ENCODE measurements at regions not wholly inside any gene's neighbourhood (a gene's known extent, or its start where the extent isn't known, plus 50 kb on each side); places are given as distances from the start of the nearest gene placed in this dataset.

GRCh38 chr3:117434661-117435412 is 725.3 kb downstream of the TUSC7 start:
- TF ChIP-seq, protein P1, sequence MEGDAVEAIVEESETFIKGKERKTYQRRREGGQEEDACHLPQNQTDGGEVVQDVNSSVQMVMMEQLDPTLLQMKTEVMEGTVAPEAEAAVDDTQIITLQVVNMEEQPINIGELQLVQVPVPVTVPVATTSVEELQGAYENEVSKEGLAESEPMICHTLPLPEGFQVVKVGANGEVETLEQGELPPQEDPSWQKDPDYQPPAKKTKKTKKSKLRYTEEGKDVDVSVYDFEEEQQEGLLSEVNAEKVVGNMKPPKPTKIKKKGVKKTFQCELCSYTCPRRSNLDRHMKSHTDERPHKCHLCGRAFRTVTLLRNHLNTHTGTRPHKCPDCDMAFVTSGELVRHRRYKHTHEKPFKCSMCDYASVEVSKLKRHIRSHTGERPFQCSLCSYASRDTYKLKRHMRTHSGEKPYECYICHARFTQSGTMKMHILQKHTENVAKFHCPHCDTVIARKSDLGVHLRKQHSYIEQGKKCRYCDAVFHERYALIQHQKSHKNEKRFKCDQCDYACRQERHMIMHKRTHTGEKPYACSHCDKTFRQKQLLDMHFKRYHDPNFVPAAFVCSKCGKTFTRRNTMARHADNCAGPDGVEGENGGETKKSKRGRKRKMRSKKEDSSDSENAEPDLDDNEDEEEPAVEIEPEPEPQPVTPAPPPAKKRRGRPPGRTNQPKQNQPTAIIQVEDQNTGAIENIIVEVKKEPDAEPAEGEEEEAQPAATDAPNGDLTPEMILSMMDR (IDR thresholded peaks at IDR 0.05) = no peak
- Mint-ChIP-seq H3K4me3 (no peak overlapping the region), H3K27ac (no peak overlapping the region), H3K9me3 (peaks cover 15% of the 10 kb centered on the region; the same call in 1 of the 2 replicates), H3K27me3 (ENCODE audit: insufficient read depth) (no peaks in the 10 kb centered on the region), H3K4me1 (ENCODE audit: low read depth) (no peaks in the 10 kb centered on the region), H3K36me3 (ENCODE audit: low read depth) (no peaks in the 10 kb centered on the region)
- DNase-seq = no peak

DNA sequence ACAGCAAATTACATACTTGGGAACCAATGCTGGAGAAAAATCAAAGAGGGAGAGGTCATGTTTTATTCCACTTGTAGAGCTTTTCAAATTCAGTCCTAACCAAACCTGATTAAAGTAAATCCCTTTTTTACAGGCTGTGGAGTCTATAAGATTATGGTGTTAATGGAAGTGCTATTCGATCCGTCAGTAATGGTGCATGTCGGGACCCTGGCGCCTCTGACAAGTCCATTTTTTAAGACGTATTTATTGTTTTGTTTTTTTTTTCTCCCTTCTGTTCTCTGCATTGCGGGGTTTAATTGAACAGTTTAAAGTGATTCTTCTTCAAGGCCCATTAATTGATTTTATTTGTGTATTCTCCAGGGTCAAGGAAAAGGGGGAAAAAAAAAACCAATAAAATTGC is 725.9 kb downstream of the TUSC7 start:
- TF ChIP-seq, protein P1 (IDR thresholded peaks at IDR 0.05) = no peak
- H3K4me1 Mint-ChIP-seq (ENCODE audit: low read depth) = no peaks in the 10 kb centered on the region
- no peak overlapping the region for H3K27ac Mint-ChIP-seq
- H3K27me3 Mint-ChIP-seq (ENCODE audit: insufficient read depth) = no peaks in the 10 kb centered on the region
- H3K4me3 Mint-ChIP-seq = no peak overlapping the region
- no peaks in the 10 kb centered on the region for H3K36me3 Mint-ChIP-seq (ENCODE audit: low read depth)
- H3K9me3 Mint-ChIP-seq = peaks cover 15% of the 10 kb centered on the region; the same call in 1 of the 2 replicates
- DNase-seq = no peak

- H3K4me3 Mint-ChIP-seq = no peak overlapping the region
- TF ChIP-seq, protein P1 (IDR thresholded peaks at IDR 0.05) = peak; percentile 14; the same call in 1 of the 2 replicates
- DNase-seq = no peak
- H3K27ac Mint-ChIP-seq = no peak overlapping the region
- H3K4me1 Mint-ChIP-seq (ENCODE audit: low read depth) = no peaks in the 10 kb centered on the region
- H3K9me3 Mint-ChIP-seq = peaks cover 15% of the 10 kb centered on the region; the same call in 1 of the 2 replicates
- H3K36me3 Mint-ChIP-seq (ENCODE audit: low read depth) = no peaks in the 10 kb centered on the region
- peaks cover 1% of the 10 kb centered on the region; the same call in 1 of the 2 replicates for H3K27me3 Mint-ChIP-seq (ENCODE audit: insufficient read depth)
Observed at GRCh38 chr3:117439812-117440211, 730.2 kb downstream of the TUSC7 start.

- Mint-ChIP-seq H3K9me3 (peaks cover 6% of the 10 kb centered on the region; the same call in 1 of the 2 replicates), H3K27ac (no peak overlapping the region), H3K4me3 (no peak overlapping the region), H3K36me3 (ENCODE audit: low read depth) (no peaks in the 10 kb centered on the region), H3K27me3 (ENCODE audit: insufficient read depth) (peaks cover 1% of the 10 kb centered on the region; the same call in 1 of the 2 replicates), H3K4me1 (ENCODE audit: low read depth) (no peaks in the 10 kb centered on the region)
- DNase-seq = no peak
- TF ChIP-seq, protein P1 (IDR thresholded peaks at IDR 0.05) = no peak
Observed at GRCh38 chr3:117441851-117442250, 732.3 kb downstream of the TUSC7 start.

DNA sequence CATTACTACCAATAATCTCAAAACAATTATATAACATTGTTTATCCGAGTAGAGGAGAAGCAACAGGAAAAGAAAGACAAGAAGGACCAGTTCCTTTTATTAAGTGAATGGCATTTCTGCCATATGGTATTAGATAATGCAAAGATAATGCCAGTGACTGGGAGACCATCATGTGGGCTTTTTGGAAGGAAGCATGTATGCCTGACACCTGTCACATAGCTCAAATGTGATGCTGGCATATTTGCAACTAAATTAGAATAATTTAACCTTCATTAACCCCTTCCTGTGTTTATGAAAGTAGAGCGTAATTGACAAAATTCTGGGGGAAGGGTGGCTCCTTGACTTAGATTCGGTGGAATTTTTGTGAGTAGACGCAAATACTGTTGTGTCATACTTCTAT is 733.0 kb downstream of the TUSC7 start:
- TF ChIP-seq, protein P1 (IDR thresholded peaks at IDR 0.05) = no peak

More for the DNA sequence above, 733.0 kb downstream of the TUSC7 start:
- Mint-ChIP-seq H3K4me1 (ENCODE audit: low read depth) (no peaks in the 10 kb centered on the region), H3K4me3 (no peak overlapping the region), H3K9me3 (peaks cover 10% of the 10 kb centered on the region; the same call in 1 of the 2 replicates), H3K27me3 (ENCODE audit: insufficient read depth) (peaks cover 1% of the 10 kb centered on the region; the same call in 1 of the 2 replicates), H3K36me3 (ENCODE audit: low read depth) (no peaks in the 10 kb centered on the region), H3K27ac (no peak overlapping the region)
- DNase-seq = no peak
